HFF-Myc (cell line): ENCODE measurements at regions not wholly inside any gene's neighbourhood (a gene's known extent, or its start where the extent isn't known, plus 50 kb on each side); places are given as distances from the start of the nearest gene placed in this dataset.

Experiments used
- DNase-seq: peaks from one replicate; pipeline ENCODE4 v3.0.0-alpha.2; 2011; ENCODE audit warnings: low read depth; ENCODE audit errors: extremely low read depth
- H3K4me3 ChIP-seq: replicated peaks from 2 replicates; pipeline ENCODE4 v1.5.1; 2011; ENCODE audit warnings: low read depth, mild to moderate bottlenecking, control low read depth, low read length
- CTCF ChIP-seq: IDR thresholded peaks from 2 replicates; pipeline ENCODE4 v1.5.1; 2012; ENCODE audit warnings: mild to moderate bottlenecking, low read depth, low read length, control low read depth; ENCODE audit errors: missing control alignments

- peak; percentile 48 for DNase-seq
- no peak for TF ChIP-seq CTCF
- no peak overlapping the region for H3K4me3 ChIP-seq
Observed at GRCh38 chr20:56711018-56711417, 81.9 kb downstream of the TFAP2C start.

GRCh38 chr20:56715309-56715708 lies 86.2 kb downstream of the TFAP2C start:
- no peak for TF ChIP-seq CTCF
- H3K4me3 ChIP-seq: no peak overlapping the region
- DNase-seq: no peak

- no peak for DNase-seq
- no peak for TF ChIP-seq CTCF
- no peak overlapping the region for H3K4me3 ChIP-seq
Observed at GRCh38 chr20:56715902-56716519, 86.9 kb downstream of the TFAP2C start.

GRCh38 chr20:56716806-56717205 lies 87.7 kb downstream of the TFAP2C start:
- no peak for DNase-seq
- TF ChIP-seq CTCF: no peak
- H3K4me3 ChIP-seq: no peak overlapping the region

- DNase-seq: no peak
- TF ChIP-seq CTCF: no peak
- no peak overlapping the region for H3K4me3 ChIP-seq
Observed at GRCh38 chr20:56718816-56719215, 89.7 kb downstream of the TFAP2C start.

GRCh38 chr20:56720620-56721213 lies 91.6 kb downstream of the TFAP2C start:
- no peak for TF ChIP-seq CTCF
- no peak overlapping the region for H3K4me3 ChIP-seq
- no peak for DNase-seq

GRCh38 chr20:56722042-56722441 lies 92.9 kb downstream of the TFAP2C start:
- no peak for TF ChIP-seq CTCF
- DNase-seq: no peak
- no peak overlapping the region for H3K4me3 ChIP-seq
